ENCODE measurements at regions not wholly inside any gene's neighbourhood (a gene's known extent, or its start where the extent isn't known, plus 50 kb on each side); places are given as distances from the start of the nearest gene placed in this dataset.

- H3K36me3 ChIP-seq, result no peaks in the 10 kb centered on the region
- peak overlapping the region in 1 of 2 donors; percentile 14 for H3K27ac ChIP-seq
- no peak overlapping the region for H3K4me3 ChIP-seq
- H3K4me1 ChIP-seq (replicated peaks), result no peaks in the 10 kb centered on the region
- no peaks in the 10 kb centered on the region for H3K9me3 ChIP-seq
- intact Hi-C loops (cut with DNase I), result no loop called here
- no peak for TF ChIP-seq POLR2AphosphoS5 (IDR thresholded peaks at IDR 0.05)
- TF ChIP-seq, protein P1, sequence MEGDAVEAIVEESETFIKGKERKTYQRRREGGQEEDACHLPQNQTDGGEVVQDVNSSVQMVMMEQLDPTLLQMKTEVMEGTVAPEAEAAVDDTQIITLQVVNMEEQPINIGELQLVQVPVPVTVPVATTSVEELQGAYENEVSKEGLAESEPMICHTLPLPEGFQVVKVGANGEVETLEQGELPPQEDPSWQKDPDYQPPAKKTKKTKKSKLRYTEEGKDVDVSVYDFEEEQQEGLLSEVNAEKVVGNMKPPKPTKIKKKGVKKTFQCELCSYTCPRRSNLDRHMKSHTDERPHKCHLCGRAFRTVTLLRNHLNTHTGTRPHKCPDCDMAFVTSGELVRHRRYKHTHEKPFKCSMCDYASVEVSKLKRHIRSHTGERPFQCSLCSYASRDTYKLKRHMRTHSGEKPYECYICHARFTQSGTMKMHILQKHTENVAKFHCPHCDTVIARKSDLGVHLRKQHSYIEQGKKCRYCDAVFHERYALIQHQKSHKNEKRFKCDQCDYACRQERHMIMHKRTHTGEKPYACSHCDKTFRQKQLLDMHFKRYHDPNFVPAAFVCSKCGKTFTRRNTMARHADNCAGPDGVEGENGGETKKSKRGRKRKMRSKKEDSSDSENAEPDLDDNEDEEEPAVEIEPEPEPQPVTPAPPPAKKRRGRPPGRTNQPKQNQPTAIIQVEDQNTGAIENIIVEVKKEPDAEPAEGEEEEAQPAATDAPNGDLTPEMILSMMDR (IDR thresholded peaks at IDR 0.05), result no peak
- TF ChIP-seq POLR2A (IDR thresholded peaks at IDR 0.05), result no peak
- H3K27me3 ChIP-seq (replicated peaks; ENCODE audit: insufficient read depth), result no peaks in the 10 kb centered on the region
- WGBS, result 36% methylated on average over 4 of the region's 4 CpGs
- no peak for DNase-seq (ENCODE audit: low spot score)
These were observed 70.8 kb upstream of the SLC22A23 start for GRCh38 chr6:3527651-3527977.

- no peaks in the 10 kb centered on the region for H3K36me3 ChIP-seq
- WGBS, result 49% methylated on average over 12 of the region's 12 CpGs
- peak; percentile 52 for DNase-seq (ENCODE audit: low spot score)
- no peaks in the 10 kb centered on the region for H3K4me1 ChIP-seq (replicated peaks)
- TF ChIP-seq, protein P1 (IDR thresholded peaks at IDR 0.05), result no peak
- TF ChIP-seq POLR2AphosphoS5 (IDR thresholded peaks at IDR 0.05) (peak; percentile 52), POLR2A (IDR thresholded peaks at IDR 0.05) (no peak)
- intact Hi-C loops (cut with DNase I), result no loop called here
- no peak overlapping the region for H3K4me3 ChIP-seq
- H3K27ac ChIP-seq, result peak overlapping the region; percentile 14 to 19
- H3K9me3 ChIP-seq, result no peaks in the 10 kb centered on the region
- H3K27me3 ChIP-seq (replicated peaks; ENCODE audit: insufficient read depth), result no peaks in the 10 kb centered on the region
These were observed 70.3 kb upstream of the SLC22A23 start for GRCh38 chr6:3526962-3527650.

DNA sequence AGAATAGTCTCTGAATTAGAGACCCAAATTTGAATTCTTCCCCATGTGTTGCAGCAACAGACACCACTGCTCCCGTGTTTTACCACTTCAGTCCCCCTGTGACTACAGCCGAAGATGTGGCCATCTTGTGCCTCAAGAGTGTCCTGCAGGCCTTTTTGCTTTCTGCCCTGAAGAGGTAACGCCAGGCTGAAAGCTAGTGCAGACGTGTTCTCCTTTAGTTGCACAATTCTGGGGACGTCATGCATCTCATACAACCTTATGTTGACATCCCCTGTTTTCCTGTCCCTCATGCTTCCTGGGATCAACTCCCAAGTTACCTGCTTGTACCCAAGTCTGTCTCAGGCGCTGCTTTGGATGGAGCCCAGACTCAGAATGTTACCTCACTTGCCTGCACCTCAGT, 69.1 kb upstream of the SLC22A23 start:
- intact Hi-C loops (cut with DNase I), result no loop called here
- Histone ChIP-seq H3K36me3 (no peaks in the 10 kb centered on the region), H3K9me3 (no peaks in the 10 kb centered on the region), H3K4me3 (no peak overlapping the region), H3K27ac (no peak overlapping the region), H3K4me1 (replicated peaks) (no peaks in the 10 kb centered on the region), H3K27me3 (replicated peaks; ENCODE audit: insufficient read depth) (no peaks in the 10 kb centered on the region)
- 81% methylated on average over 6 of the region's 6 CpGs for WGBS
- TF ChIP-seq POLR2AphosphoS5 (IDR thresholded peaks at IDR 0.05) (no peak), POLR2A (IDR thresholded peaks at IDR 0.05) (no peak)
- TF ChIP-seq, protein P1 (IDR thresholded peaks at IDR 0.05), result no peak
- DNase-seq (ENCODE audit: low spot score), result no peak

- TF ChIP-seq POLR2A (IDR thresholded peaks at IDR 0.05), result no peak
- intact Hi-C loops (cut with DNase I), result no loop called here
- 95% methylated on average over 2 of the region's 2 CpGs for WGBS
These were observed 67.6 kb upstream of the SLC22A23 start for GRCh38 chr6:3524456-3524855.

DNA sequence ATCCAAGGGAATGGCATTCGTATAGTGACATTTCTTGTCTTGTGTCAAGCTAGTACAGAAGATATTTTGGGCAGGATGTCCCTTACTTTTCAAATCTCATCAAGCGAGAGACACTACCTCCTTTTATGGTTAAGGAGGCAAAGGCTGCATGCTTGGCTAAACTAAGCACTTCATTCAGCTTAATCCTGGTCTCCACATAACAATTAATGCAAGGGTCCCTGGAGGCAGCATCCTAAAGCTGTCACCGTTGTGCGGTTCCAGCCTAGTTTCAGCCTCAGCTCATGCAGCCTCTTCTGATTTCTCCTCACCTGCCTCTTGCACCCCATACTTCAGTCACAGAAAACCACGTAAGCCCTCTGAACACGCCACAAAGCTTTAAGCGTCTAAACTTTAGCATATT, 67.1 kb upstream of the SLC22A23 start:
- no peaks in the 10 kb centered on the region for H3K9me3 ChIP-seq
- H3K27me3 ChIP-seq (replicated peaks; ENCODE audit: insufficient read depth), result no peaks in the 10 kb centered on the region
- H3K4me1 ChIP-seq (replicated peaks), result no peaks in the 10 kb centered on the region
- intact Hi-C loops (cut with DNase I), result no loop called here
- 93% methylated on average over 7 of the region's 7 CpGs for WGBS
- no peak overlapping the region for H3K27ac ChIP-seq
- no peak overlapping the region for H3K4me3 ChIP-seq
- no peak for DNase-seq (ENCODE audit: low spot score)
- no peaks in the 10 kb centered on the region for H3K36me3 ChIP-seq
- TF ChIP-seq POLR2A (IDR thresholded peaks at IDR 0.05), result no peak
- TF ChIP-seq, protein P1 (IDR thresholded peaks at IDR 0.05), result no peak
- TF ChIP-seq POLR2AphosphoS5 (IDR thresholded peaks at IDR 0.05), result no peak

More at GRCh38 chr6:3524456-3524855, 67.6 kb upstream of the SLC22A23 start:
- H3K36me3 ChIP-seq, result no peaks in the 10 kb centered on the region
- no peaks in the 10 kb centered on the region for H3K27me3 ChIP-seq (replicated peaks; ENCODE audit: insufficient read depth)
- H3K4me1 ChIP-seq (replicated peaks), result no peaks in the 10 kb centered on the region
- no peak overlapping the region for H3K27ac ChIP-seq
- DNase-seq (ENCODE audit: low spot score), result no peak
- no peaks in the 10 kb centered on the region for H3K9me3 ChIP-seq
- H3K4me3 ChIP-seq, result no peak overlapping the region

Data from prostate gland (tissue), 2 donors.